SJSA1 (cell line): ENCODE measurements at regions not wholly inside any gene's neighbourhood (a gene's known extent, or its start where the extent isn't known, plus 50 kb on each side); places are given as distances from the start of the nearest gene placed in this dataset.
"Not testable (repeated sequence)": the region's sequence is repeated elsewhere in the genome, so short reads cannot be mapped to it uniquely, and the experiment has no call there.

Experiments used
- DNase-seq, 2 experiments: peaks; one replicate each; pipeline ENCODE4 v3.0.0-alpha.2; 2015 to 2020; ENCODE audit warnings: low spot score in 2 of 2, low read depth in 1 of 2
- H3K27ac ChIP-seq: fragments of 250-450 bp; sonication (Bioruptor Pico); 2 replicates; pipeline ENCODE4 v1.5.1; 2020; ENCODE audit warnings: mild to moderate bottlenecking, moderate library complexity
- H3K27me3 ChIP-seq: fragments of 250-450 bp; sonication (Bioruptor Pico); replicated peaks from 2 replicates; pipeline ENCODE4 v1.5.1; 2020; ENCODE audit warnings: mild to moderate bottlenecking, moderate library complexity
- H3K36me3 ChIP-seq: fragments of 250-450 bp; sonication (Bioruptor Pico); 2 replicates; pipeline ENCODE4 v1.5.1; 2020; ENCODE audit warnings: mild to moderate bottlenecking
- H3K4me1 ChIP-seq: fragments of 250-450 bp; sonication (Bioruptor Pico); replicated peaks from 2 replicates; pipeline ENCODE4 v1.6.1; 2021; ENCODE audit warnings: mild to moderate bottlenecking
- H3K4me3 ChIP-seq: fragments of 250-450 bp; sonication (Bioruptor Pico); 2 replicates; pipeline ENCODE4 v1.5.1; 2020; ENCODE audit warnings: mild to moderate bottlenecking
- H3K9me3 ChIP-seq: fragments of 250-450 bp; sonication (Bioruptor Pico); replicated peaks from 2 replicates; pipeline ENCODE4 v1.5.1; 2020; ENCODE audit warnings: mild to moderate bottlenecking

DNA sequence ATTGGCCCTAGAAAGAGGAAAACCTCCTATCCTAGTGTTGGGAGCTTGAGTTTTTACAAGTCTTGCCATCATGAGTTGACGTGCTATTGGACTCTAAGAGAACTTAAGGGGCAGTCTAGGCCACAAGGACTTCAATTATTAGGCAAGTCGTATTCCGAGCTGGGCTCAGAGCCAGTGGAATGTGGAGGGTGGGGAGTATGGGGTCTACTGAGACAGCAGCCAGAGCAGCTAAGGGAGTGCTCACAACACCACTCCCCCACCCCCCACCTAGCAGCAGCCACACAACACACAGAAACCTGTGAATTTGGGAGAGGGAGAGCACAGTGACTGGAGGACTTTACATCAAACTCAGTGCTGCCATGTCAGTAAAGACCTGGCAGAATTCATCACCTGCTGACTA lies 62.0 kb upstream of the ZNG1F start:
- H3K9me3 ChIP-seq, H3K36me3 ChIP-seq, DNase-seq, H3K27me3 ChIP-seq, H3K4me1 ChIP-seq, H3K4me3 ChIP-seq, H3K27ac ChIP-seq: not testable (repeated sequence)

DNA sequence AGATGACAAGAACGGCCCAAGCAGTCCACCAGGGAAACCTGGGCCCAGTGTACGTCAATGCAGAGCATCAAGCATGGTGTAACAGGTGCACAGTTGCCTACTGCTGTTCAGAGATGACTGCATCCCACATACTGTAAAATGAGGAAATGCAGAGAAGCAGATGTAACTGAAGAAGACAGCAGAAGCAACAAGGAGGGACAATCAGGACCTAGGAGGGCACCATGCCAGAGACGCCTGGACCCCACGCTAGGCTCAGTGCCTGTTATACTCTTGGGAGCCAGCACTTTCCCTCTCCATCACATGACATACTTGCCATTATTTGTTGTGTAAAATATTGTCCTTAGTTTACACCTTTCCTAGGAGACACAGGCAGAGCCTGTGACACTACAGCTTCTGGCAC lies 57.6 kb upstream of the ZNG1F start:
- not testable (repeated sequence) for H3K27me3 ChIP-seq, DNase-seq, H3K36me3 ChIP-seq, H3K27ac ChIP-seq, H3K9me3 ChIP-seq, H3K4me3 ChIP-seq, H3K4me1 ChIP-seq
